HG02623 (cell line): ENCODE measurements at regions not wholly inside any gene's neighbourhood (a gene's known extent, or its start where the extent isn't known, plus 50 kb on each side); places are given as distances from the start of the nearest gene placed in this dataset.

Experiments used
- ATAC-seq: cut with Tn5 transposase; IDR thresholded peaks from one replicate; pipeline ENCODE4 v1.9.1; 2021; ENCODE audit warnings: moderate library complexity; ENCODE audit not compliant: unreplicated experiment

GRCh38 chr2:217484046-217484445 lies 518.7 kb downstream of the TNS1 start:
- no peak for ATAC-seq

GRCh38 chr2:217482056-217482710 lies 520.6 kb downstream of the TNS1 start:
- ATAC-seq, result no peak

DNA sequence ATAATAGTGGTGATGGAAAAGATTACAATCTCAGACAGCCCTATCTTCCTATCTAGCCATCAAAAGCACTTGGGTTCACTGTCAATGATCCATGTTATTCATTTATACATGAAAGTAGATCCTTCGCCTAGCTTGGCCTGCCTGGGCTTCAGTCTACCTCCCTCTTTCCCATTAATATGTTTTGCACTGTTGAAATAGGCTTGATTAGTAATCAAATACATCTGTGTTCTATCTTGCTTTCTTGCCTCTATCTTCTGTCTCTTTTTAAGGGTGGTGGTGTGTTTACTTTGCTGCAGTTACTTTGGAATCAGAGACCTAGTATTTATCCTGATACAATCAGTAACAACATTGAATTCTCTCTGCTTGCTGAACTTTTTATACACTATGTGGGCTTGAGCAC lies 521.2 kb downstream of the TNS1 start:
- ATAC-seq, result no peak

- ATAC-seq, result no peak
These were observed 523.2 kb downstream of the TNS1 start for GRCh38 chr2:217479566-217479965.

DNA sequence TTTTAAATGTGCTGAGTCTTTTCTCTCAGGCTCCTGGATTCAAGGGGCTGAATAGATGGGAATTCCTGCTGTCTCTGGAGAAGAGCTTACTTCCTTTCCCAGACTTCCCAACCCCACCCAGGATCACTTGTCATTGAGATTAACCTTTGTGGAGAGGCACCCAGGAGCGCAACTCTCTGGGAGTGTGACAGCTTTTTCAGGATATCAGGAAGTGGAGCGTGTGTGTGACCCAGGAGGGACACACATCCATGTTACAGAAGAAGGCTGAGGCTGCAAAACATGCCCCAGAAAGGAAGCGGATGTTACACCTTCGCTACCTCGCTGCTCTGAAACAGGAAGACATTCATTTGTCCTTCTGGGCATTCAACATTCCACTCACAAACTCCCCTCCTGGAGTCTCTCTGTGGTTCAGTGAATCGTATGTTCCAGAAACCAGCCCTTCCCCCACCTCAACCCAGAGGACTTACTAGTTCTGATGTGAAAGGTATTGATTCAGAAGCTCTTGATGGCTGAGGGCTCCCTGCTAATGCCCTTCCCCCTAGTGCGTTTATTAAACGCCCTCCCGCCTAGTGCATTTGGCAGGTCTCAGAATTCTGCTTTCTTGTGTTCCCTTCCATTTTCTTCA lies 523.9 kb downstream of the TNS1 start:
- ATAC-seq, result no peak

DNA sequence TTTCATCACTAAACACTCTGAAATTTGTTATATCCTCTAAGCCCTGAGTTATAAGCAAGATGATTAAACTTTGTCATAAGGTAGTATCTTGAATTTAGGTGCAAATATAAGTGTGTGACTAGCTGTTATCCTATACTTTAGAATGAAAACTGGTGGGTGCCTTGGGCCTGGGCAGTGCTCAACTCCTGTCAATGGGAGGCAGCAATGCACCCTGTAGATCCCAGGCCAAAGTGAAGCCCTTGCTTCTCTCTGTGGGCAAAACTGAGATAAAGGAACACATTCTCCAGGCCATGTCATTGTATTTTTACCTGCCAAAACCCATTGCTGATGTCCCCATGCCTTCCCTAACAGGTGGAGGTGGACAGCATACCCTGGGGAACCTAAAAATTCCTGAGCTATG lies 525.2 kb downstream of the TNS1 start:
- ATAC-seq, result no peak

GRCh38 chr2:217475791-217476190 lies 527.0 kb downstream of the TNS1 start:
- ATAC-seq, result no peak

DNA sequence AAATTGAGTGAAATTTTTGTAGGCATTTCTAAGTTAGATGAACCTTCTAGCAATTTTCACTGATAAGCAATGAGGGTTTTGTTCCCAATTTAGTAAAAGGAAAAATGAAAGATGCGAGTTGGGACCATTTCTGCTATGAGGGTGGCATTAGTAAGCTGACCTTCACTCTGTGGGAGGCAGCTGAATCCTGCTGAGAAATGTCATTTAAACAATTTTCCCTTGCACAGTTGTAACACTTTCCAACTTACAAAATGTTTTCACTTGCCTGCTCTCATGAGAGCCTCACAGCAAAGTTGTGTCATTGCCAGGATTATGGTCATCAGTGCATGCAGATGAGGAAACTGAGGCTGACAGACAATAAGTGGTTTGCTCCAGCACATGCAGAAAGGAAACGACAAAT lies 527.7 kb downstream of the TNS1 start:
- ATAC-seq, result no peak

- no peak for ATAC-seq
These were observed 531.5 kb downstream of the TNS1 start for GRCh38 chr2:217471319-217471718.

- no peak for ATAC-seq
These were observed 533.5 kb downstream of the TNS1 start for GRCh38 chr2:217469203-217469810.

DNA sequence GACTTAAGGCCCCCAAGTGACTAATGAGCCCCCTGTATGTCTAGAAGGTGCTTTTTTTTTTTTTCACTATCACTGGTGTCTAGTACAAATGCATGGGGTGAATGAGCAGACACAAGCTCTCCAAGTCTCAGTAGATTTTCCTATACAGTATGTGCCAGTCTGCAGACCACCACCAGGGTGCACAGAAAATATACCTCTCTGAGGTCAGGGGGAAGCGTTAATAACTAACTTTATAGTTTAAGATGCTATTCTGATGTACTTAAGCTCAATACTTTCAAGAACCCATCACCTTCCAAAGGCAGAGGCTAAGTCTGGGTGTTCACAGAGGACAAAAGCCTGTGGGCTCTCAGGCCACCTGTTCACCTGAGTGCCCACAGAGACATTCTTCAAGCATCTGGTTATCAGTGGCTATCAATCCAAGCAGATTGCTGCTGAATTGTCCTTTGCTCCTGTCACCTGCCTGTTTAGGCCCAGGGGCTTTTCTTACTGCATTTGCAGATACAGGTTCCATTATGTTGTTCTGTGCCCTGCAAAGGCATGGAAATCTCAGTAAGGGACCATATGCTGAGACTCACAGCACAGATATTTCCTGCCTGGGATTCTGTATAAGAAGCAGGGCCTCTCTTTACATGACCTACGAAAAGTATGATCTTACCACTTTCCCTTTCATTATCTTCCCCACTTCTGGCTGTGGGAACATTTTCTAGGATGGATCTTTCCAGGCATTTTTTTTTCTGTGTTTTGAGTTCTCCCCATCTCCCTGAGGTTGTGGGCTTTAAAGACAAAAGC lies 534.6 kb downstream of the TNS1 start:
- no peak for ATAC-seq

GRCh38 chr2:217467331-217467730 lies 535.5 kb downstream of the TNS1 start:
- no peak for ATAC-seq

DNA sequence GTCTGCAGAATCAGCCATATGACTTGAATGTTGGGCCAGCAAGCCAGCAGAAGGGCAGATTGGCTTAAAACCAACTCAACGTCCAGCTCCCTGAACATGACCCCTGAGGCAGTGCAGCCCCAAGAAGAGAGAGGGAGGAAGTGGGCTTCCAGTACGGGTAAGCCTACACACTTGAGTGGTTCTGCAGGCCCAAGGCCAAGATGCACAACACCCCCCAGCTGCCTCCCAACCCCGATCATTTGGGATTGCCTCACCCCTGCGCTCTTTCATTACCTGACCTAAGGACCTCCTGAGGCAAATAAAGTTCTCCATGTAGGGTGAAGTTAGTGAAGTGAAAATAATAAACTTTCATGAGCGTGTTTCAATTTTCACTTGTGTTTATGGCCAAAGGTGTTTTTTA lies 536.0 kb downstream of the TNS1 start:
- ATAC-seq, result no peak

- ATAC-seq, result no peak
These were observed 536.7 kb downstream of the TNS1 start for GRCh38 chr2:217466104-217466503.

GRCh38 chr2:217465100-217465499 lies 537.7 kb downstream of the TNS1 start:
- no peak for ATAC-seq

- ATAC-seq, result no peak
These were observed 539.3 kb downstream of the TNS1 start for GRCh38 chr2:217463402-217464075.

- ATAC-seq, result no peak
These were observed 540.7 kb downstream of the TNS1 start for GRCh38 chr2:217462121-217462520.

GRCh38 chr2:217461674-217462073 lies 541.1 kb downstream of the TNS1 start:
- ATAC-seq, result no peak

DNA sequence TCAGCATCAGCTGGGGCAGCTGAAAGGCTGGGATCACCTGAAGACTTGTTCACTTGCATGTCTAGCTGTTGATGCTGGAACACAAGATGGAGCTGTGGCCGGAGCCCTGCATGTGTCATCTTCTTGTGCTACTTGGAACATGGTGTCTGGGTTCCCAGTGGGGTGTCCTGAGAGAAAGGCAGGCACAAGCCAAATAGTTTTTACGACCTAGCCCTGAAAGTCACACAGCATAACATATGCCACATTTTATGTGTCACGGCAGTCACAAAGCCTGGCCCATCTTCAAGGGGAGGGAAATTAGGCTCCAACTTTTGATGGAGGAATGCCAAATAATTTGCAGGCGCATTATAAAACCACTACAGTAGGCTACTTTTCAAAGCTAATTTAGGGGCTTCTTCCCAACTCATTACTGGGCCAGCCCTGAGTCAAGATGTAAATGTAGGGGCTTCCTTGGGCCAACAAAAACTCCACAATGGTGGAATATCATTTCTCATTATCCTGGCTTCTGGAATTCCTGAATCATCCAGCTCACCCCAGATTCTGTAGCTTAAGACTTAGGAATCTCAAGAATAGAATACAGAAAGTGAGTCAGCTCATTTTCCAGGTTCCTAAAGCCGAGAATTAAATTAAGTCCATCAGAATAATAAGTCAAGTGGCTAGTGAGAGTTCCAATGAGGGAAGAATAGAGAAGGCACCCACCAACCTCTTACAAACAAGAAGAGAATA lies 543.0 kb downstream of the TNS1 start:
- no peak for ATAC-seq

- ATAC-seq, result no peak
These were observed 543.8 kb downstream of the TNS1 start for GRCh38 chr2:217459016-217459415.

- no peak for ATAC-seq
These were observed 546.8 kb downstream of the TNS1 start for GRCh38 chr2:217456016-217456415.
